ENCODE measurements at regions not wholly inside any gene's neighbourhood (a gene's known extent, or its start where the extent isn't known, plus 50 kb on each side); places are given as distances from the start of the nearest gene placed in this dataset.

- TF ChIP-seq CTCF (IDR thresholded peaks at IDR 0.05) (no peak), POLR2A (IDR thresholded peaks at IDR 0.05) (no peak)
Measured at GRCh38 chr12:88814779-88815178, 234.5 kb upstream of the KITLG start.

Measured in lower leg skin (tissue), 3 donors.